HepG2 (cell line): ENCODE measurements at regions not wholly inside any gene's neighbourhood (a gene's known extent, or its start where the extent isn't known, plus 50 kb on each side); places are given as distances from the start of the nearest gene placed in this dataset.

Experiments
- ATAC-seq: fragments of 200-7000 bp; cut with Tn5 transposase; 3 replicates; pipeline ENCODE4 v1.9.1; 2020; ENCODE audit warnings: mild to moderate bottlenecking, moderate library complexity
- BruUV-seq: library from RNA; stranded (reverse); fragments of 400-500 nt; replicated peaks from 2 replicates; lab custom pipeline; 2021; lab: Mats Ljungman, UMichigan
- CTCF ChIA-PET: fragments of 300-600 bp; formaldehyde crosslinking; extraction: SDS; loops from one replicate; lab custom pipeline; 2021; ENCODE audit warnings: low total read pairs, inconsistent platforms, low intra/inter-chr PET ratio; lab: Yijun Ruan, JAX
- POLR2A ChIA-PET: fragments of 350-600 bp; sonication (Branson Sonifier 250); formaldehyde crosslinking; loops from one replicate; lab custom pipeline; 2020; ENCODE audit warnings: antibody characterized with exemption, inconsistent platforms; lab: Yijun Ruan, JAX
- DNase-seq: peaks from one replicate; pipeline ENCODE4 v3.0.0-alpha.2; 2015; ENCODE audit warnings: low spot score
- FAIRE-seq: peaks from 3 replicates; lab custom pipeline; 2011; peaks lifted over from hg19 to GRCh38; lab: Jason Lieb, UNC
- H2AFZ ChIP-seq: one replicate; pipeline ENCODE4 v1.6.1; 2011; ENCODE audit warnings: low read length, inconsistent platforms
- H3K27ac ChIP-seq: fragments of 300-600 bp; 3 replicates; pipeline ENCODE4 v1.8.0; 2011; ENCODE audit warnings: mixed run types, mild to moderate bottlenecking, mixed read lengths, low read length, inconsistent platforms; ENCODE audit not compliant: insufficient read depth; ENCODE audit errors: extremely low read length
- H3K27me3 ChIP-seq, 2 experiments: fragments of 200-600 bp in 1 of 2; 2 replicates in 1 of 2; 3 replicates in 1 of 2; pipeline versions ENCODE4 v1.6.0 to v1.8.0; 2011; ENCODE audit warnings: low read length in 2 of 2, mild to moderate bottlenecking in 2 of 2, moderate library complexity in 2 of 2, inconsistent platforms in 1 of 2; ENCODE audit not compliant: insufficient read depth in 2 of 2, control insufficient read depth in 1 of 2
- H3K36me3 ChIP-seq, 2 experiments: fragments of 200-600 bp in 1 of 2; replicated peaks in 1 of 2; 2 replicates in 1 of 2; 3 replicates in 1 of 2; pipeline versions ENCODE4 v1.5.1 to v1.8.0; 2011; ENCODE audit warnings: low read length in 2 of 2, inconsistent platforms in 1 of 2; ENCODE audit not compliant: insufficient read depth in 2 of 2, control insufficient read depth in 1 of 2
- H3K4me1 ChIP-seq: 2 replicates; pipeline ENCODE4 v1.5.1; 2012; ENCODE audit warnings: low read length, inconsistent platforms; ENCODE audit not compliant: insufficient read depth
- H3K4me2 ChIP-seq: 2 replicates; pipeline ENCODE4 v1.6.0; 2011; ENCODE audit warnings: low read depth, low read length, inconsistent platforms
- H3K4me3 ChIP-seq, 3 experiments: fragments of 200-600 bp in 1 of 3; sonication (generic), shearing (Covaris generic) in 1 of 3; replicated peaks in 1 of 3; 2 replicates each; pipeline ENCODE4 v1.5.1; 2011 to 2016; ENCODE audit warnings: low read length in 3 of 3, inconsistent platforms in 2 of 3, low read depth in 2 of 3, mild to moderate bottlenecking in 2 of 3, control low read depth in 1 of 3, mixed read lengths in 1 of 3; ENCODE audit not compliant: insufficient read depth in 1 of 3
- H3K79me2 ChIP-seq: one replicate; pipeline ENCODE4 v1.6.1; 2011; ENCODE audit warnings: low read length, inconsistent platforms; ENCODE audit not compliant: insufficient read depth
- H3K9ac ChIP-seq: 2 replicates; pipeline ENCODE4 v1.6.0; 2011; ENCODE audit warnings: mild to moderate bottlenecking, low read depth, low read length, inconsistent platforms; ENCODE audit not compliant: insufficient read depth
- H3K9me3 ChIP-seq: 2 replicates; pipeline ENCODE4 v1.5.1; 2012; ENCODE audit warnings: mild to moderate bottlenecking, low read length
- H4K20me1 ChIP-seq: 2 replicates; pipeline ENCODE4 v1.6.0; 2011; ENCODE audit warnings: inconsistent platforms, mild to moderate bottlenecking, low read length, moderate library complexity; ENCODE audit not compliant: insufficient read depth
- ATF7 ChIP-seq, 2 experiments: fragments of 450-650 bp in 1 of 2; sonication (generic) in 1 of 2; formaldehyde crosslinking in 1 of 2; IDR thresholded peaks; 2 replicates each; pipeline versions ENCODE4 v1.4.0 to v1.6.1; 2016 to 2020; ENCODE audit warnings: antibody characterized with exemption in 1 of 2, mild to moderate bottlenecking in 1 of 2, missing genetic modification reagents in 1 of 2
- FOXK1 ChIP-seq: sonication (generic); formaldehyde crosslinking; IDR thresholded peaks from 2 replicates; pipeline ENCODE4 v1.4.0; 2020; ENCODE audit warnings: low read depth, missing genetic modification reagents, borderline replicate concordance
- HNF1A ChIP-seq, 2 experiments: sonication (generic) in 1 of 2; formaldehyde crosslinking in 1 of 2; IDR thresholded peaks; 2 replicates each; pipeline versions ENCODE4 v1.4.0 to v1.6.1; 2016 to 2020; ENCODE audit warnings: borderline replicate concordance in 1 of 2, low read depth in 1 of 2, mild to moderate bottlenecking in 1 of 2, missing genetic modification reagents in 1 of 2
- KLF12 ChIP-seq: sonication (generic); formaldehyde crosslinking; IDR thresholded peaks from 2 replicates; pipeline ENCODE4 v1.4.0; 2020; ENCODE audit warnings: missing genetic modification reagents, borderline replicate concordance
- MAFF ChIP-seq: IDR thresholded peaks from 2 replicates; pipeline ENCODE4 v1.6.1; 2011; ENCODE audit warnings: low read depth, low read length, improper control_type of control experiment
- NCOR1 ChIP-seq: fragments of 200-600 bp; sonication (generic); IDR thresholded peaks from 2 replicates; pipeline ENCODE4 v1.7.0; 2017; ENCODE audit warnings: antibody characterized with exemption, low read length, borderline replicate concordance
- SALL1 ChIP-seq: sonication (generic); formaldehyde crosslinking; IDR thresholded peaks from 2 replicates; pipeline ENCODE4 v1.8.0; 2022; ENCODE audit warnings: mild to moderate bottlenecking, missing genetic modification reagents
- ZC3H13 ChIP-seq: sonication (generic); formaldehyde crosslinking; IDR thresholded peaks from 2 replicates; pipeline ENCODE4 v1.8.1; 2023; ENCODE audit warnings: mild to moderate bottlenecking, missing genetic modification reagents, moderate library complexity
- ZNF382 ChIP-seq: sonication (generic); formaldehyde crosslinking; IDR thresholded peaks from 2 replicates; pipeline ENCODE4 v1.5.0; 2020; ENCODE audit warnings: missing genetic modification reagents, mild to moderate bottlenecking, borderline replicate concordance
- ZNF550 ChIP-seq: sonication (generic); formaldehyde crosslinking; IDR thresholded peaks from 2 replicates; pipeline ENCODE4 v1.4.0; 2020; ENCODE audit warnings: mild to moderate bottlenecking, missing genetic modification reagents, borderline replicate concordance
- ZNF558 ChIP-seq: sonication (generic); formaldehyde crosslinking; IDR thresholded peaks from 2 replicates; pipeline ENCODE4 v1.9.0; 2022; ENCODE audit warnings: mild to moderate bottlenecking, missing genetic modification reagents, borderline replicate concordance
- ZNF672 ChIP-seq: sonication (generic); formaldehyde crosslinking; IDR thresholded peaks from 2 replicates; pipeline ENCODE4 v1.8.1; 2022; ENCODE audit warnings: missing genetic modification reagents
- ZNF780A ChIP-seq: sonication (generic); formaldehyde crosslinking; IDR thresholded peaks from 2 replicates; pipeline ENCODE4 v1.8.0; 2022; ENCODE audit warnings: mild to moderate bottlenecking, missing genetic modification reagents, moderate library complexity
- WGBS: methylation state at CpG from one replicate; pipeline ENCODE4 v1.1.6; 2017; ENCODE audit warnings: low lambda C conversion rate; 5-methylcytosine and 5-hydroxymethylcytosine counted together
- in situ Hi-C: cut with HindIII; loops from 2 replicates; pipeline ENCODE4 v1.10.0; 2017; ENCODE audit warnings: low pct_unique_long_range_greater_than_20kb; ENCODE audit not compliant: extremely low pct_ligation_motif_present
- intact Hi-C: fragments of 100-400 bp; cut with micrococcal nuclease; formaldehyde crosslinking; loops from one replicate; pipeline ENCODE4 v1.10.0; 2022; ENCODE audit not compliant: unreplicated experiment

GRCh38 chr17:72259922-72260321, 139.1 kb downstream of the SOX9 start:
- Histone ChIP-seq H3K4me1 (no peaks in the 10 kb centered on the region; the same call in 1 of the 2 replicates), H3K27me3 (peaks cover 0 to 11% of the 10 kb centered on the region in 2 experiments; a peak in 2 of 5 replicates), H4K20me1 (no peaks in the 10 kb centered on the region), H3K27ac (no peak overlapping the region), H3K36me3 (no peaks in the 10 kb centered on the region), H3K4me3 (no peak overlapping the region), H2AFZ (no peak overlapping the region), H3K9me3 (no peaks in the 10 kb centered on the region), H3K79me2 (no peaks in the 10 kb centered on the region), H3K4me2 (no peak overlapping the region), H3K9ac (no peak overlapping the region)
- DNase-seq (no peak), ATAC-seq (no peak), FAIRE-seq (no peak)
- BruUV-seq, result no TSS peak
- intact Hi-C loops (no loop called here), in situ Hi-C loops (no loop called here)
- 47% methylated on average over 6 of the region's 6 CpGs for WGBS
- ChIA-PET CTCF (no interaction called here), POLR2A (no interaction called here)
- TF ChIP-seq HNF1A (IDR thresholded peaks at IDR 0.05; ENCODE audit: low read depth), result no peak
- TF ChIP-seq HNF1A (CRISPR knock-in tag; IDR thresholded peaks at IDR 0.05; ENCODE audit: borderline replicate concordance), result no peak
- TF ChIP-seq ZC3H13, result no peak
- TF ChIP-seq KLF12 (CRISPR knock-in tag), result no peak
- no peak for TF ChIP-seq FOXK1
- TF ChIP-seq NCOR1, result no peak
- no peak for TF ChIP-seq ZNF780A (CRISPR knock-in tag)
- no peak for TF ChIP-seq ZNF672 (CRISPR knock-in tag)
- no peak for TF ChIP-seq ZNF382 (CRISPR knock-in tag)
- no peak for TF ChIP-seq SALL1 (CRISPR knock-in tag)
- no peak for TF ChIP-seq ZNF550
- TF ChIP-seq ZNF558 (CRISPR knock-in tag), result no peak
- TF ChIP-seq MAFF, result no peak
- no peak for TF ChIP-seq ATF7 (IDR thresholded peaks at IDR 0.05)
- no peak for TF ChIP-seq ATF7 (CRISPR knock-in tag; IDR thresholded peaks at IDR 0.05)
